HFF-Myc (cell line): ENCODE measurements at regions not wholly inside any gene's neighbourhood (a gene's known extent, or its start where the extent isn't known, plus 50 kb on each side); places are given as distances from the start of the nearest gene placed in this dataset.

Experiments
- DNase-seq: peaks from one replicate; pipeline ENCODE4 v3.0.0-alpha.2; 2011; ENCODE audit warnings: low read depth; ENCODE audit errors: extremely low read depth
- H3K4me3 ChIP-seq: replicated peaks from 2 replicates; pipeline ENCODE4 v1.5.1; 2011; ENCODE audit warnings: low read depth, mild to moderate bottlenecking, control low read depth, low read length
- TF ChIP-seq, protein P1 (sequence below): IDR thresholded peaks from 2 replicates; pipeline ENCODE4 v1.5.1; 2012; ENCODE audit warnings: mild to moderate bottlenecking, low read depth, low read length, control low read depth; ENCODE audit errors: missing control alignments

DNA sequence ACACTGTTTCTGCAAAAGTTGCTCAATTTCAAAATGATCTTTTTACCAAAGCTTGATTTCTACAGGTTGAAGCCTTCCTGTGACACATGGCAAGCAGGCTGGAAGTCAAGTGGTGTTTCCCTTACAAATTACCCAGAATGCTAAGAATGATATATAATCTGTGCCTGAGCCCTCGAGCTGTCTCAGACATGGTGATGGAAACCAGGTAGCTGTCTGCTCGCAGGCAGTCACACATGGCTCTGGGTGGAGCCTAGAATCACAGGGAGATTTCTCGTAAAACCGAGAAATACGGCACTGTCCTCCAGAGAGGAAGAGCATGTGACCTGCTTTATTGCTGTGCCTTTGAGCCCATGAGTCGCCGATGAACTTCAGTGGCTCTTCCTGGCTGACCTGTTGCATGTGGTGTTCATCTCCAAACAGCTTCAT is 392.9 kb downstream of the ZNF521 start:
- no peak for DNase-seq
- TF ChIP-seq, protein P1, sequence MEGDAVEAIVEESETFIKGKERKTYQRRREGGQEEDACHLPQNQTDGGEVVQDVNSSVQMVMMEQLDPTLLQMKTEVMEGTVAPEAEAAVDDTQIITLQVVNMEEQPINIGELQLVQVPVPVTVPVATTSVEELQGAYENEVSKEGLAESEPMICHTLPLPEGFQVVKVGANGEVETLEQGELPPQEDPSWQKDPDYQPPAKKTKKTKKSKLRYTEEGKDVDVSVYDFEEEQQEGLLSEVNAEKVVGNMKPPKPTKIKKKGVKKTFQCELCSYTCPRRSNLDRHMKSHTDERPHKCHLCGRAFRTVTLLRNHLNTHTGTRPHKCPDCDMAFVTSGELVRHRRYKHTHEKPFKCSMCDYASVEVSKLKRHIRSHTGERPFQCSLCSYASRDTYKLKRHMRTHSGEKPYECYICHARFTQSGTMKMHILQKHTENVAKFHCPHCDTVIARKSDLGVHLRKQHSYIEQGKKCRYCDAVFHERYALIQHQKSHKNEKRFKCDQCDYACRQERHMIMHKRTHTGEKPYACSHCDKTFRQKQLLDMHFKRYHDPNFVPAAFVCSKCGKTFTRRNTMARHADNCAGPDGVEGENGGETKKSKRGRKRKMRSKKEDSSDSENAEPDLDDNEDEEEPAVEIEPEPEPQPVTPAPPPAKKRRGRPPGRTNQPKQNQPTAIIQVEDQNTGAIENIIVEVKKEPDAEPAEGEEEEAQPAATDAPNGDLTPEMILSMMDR = no peak
- no peak overlapping the region for H3K4me3 ChIP-seq

- TF ChIP-seq, protein P1 = no peak
- no peak overlapping the region for H3K4me3 ChIP-seq
- no peak for DNase-seq
These were observed 387.8 kb downstream of the ZNF521 start for GRCh38 chr18:24964216-24964615.

DNA sequence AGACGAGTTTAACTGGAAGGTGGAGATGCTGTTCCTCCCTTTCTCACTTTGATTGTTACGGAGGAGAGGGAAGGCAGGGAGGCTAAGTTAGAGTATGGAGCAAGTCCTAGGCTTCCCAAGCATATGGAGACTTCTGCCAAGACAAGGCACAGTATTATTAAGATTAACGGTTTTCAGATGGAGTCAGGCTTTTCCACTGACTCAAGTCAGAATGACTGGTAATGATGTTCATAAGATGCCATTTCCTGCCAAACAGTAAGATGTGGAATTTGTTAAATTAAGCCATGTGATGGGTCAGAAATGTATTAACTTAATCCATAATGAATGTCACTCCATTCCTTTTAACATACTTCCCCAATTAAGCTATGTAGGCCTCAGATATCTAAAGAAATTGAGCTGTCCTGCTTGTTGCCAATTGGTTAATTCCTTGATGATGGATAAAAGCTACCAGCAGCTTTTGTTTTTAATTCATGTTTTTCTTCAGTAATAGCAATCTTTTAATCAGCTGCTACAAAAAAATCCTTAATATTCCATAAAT is 383.7 kb downstream of the ZNF521 start:
- TF ChIP-seq, protein P1 = no peak
- H3K4me3 ChIP-seq = no peak overlapping the region
- no peak for DNase-seq

GRCh38 chr18:24972577-24972976 is 379.4 kb downstream of the ZNF521 start:
- TF ChIP-seq, protein P1 = no peak
- no peak for DNase-seq
- H3K4me3 ChIP-seq = no peak overlapping the region

GRCh38 chr18:24974431-24974830 is 377.5 kb downstream of the ZNF521 start:
- DNase-seq = no peak
- no peak overlapping the region for H3K4me3 ChIP-seq
- TF ChIP-seq, protein P1 = no peak

- TF ChIP-seq, protein P1 = no peak
- no peak overlapping the region for H3K4me3 ChIP-seq
- DNase-seq = no peak
These were observed 376.2 kb downstream of the ZNF521 start for GRCh38 chr18:24975496-24976372.
